ENCODE measurements at regions not wholly inside any gene's neighbourhood (a gene's known extent, or its start where the extent isn't known, plus 50 kb on each side); places are given as distances from the start of the nearest gene placed in this dataset.

- TF ChIP-seq, protein P1, sequence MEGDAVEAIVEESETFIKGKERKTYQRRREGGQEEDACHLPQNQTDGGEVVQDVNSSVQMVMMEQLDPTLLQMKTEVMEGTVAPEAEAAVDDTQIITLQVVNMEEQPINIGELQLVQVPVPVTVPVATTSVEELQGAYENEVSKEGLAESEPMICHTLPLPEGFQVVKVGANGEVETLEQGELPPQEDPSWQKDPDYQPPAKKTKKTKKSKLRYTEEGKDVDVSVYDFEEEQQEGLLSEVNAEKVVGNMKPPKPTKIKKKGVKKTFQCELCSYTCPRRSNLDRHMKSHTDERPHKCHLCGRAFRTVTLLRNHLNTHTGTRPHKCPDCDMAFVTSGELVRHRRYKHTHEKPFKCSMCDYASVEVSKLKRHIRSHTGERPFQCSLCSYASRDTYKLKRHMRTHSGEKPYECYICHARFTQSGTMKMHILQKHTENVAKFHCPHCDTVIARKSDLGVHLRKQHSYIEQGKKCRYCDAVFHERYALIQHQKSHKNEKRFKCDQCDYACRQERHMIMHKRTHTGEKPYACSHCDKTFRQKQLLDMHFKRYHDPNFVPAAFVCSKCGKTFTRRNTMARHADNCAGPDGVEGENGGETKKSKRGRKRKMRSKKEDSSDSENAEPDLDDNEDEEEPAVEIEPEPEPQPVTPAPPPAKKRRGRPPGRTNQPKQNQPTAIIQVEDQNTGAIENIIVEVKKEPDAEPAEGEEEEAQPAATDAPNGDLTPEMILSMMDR (IDR thresholded peaks at IDR 0.05; ENCODE audit: low read depth, low read length, missing control alignments) = no peak
- H3K4me3 ChIP-seq (ENCODE audit: low read depth, low read length) = no peak overlapping the region
- in situ Hi-C loops (cut with HindIII; ENCODE audit: low sequenced_read_pairs) = no loop called here
- DNase-seq (ENCODE audit: low read depth) = no peak
Measured at GRCh38 chr2:71898375-71898774, 249.3 kb downstream of the CYP26B1 start.

GRCh38 chr2:71897836-71898235 lies 249.8 kb downstream of the CYP26B1 start:
- DNase-seq (ENCODE audit: low read depth) = no peak
- H3K4me3 ChIP-seq (ENCODE audit: low read depth, low read length) = no peak overlapping the region
- in situ Hi-C loops (cut with HindIII; ENCODE audit: low sequenced_read_pairs) = no loop called here

GRCh38 chr2:71897137-71897480 lies 250.6 kb downstream of the CYP26B1 start:
- TF ChIP-seq, protein P1 (IDR thresholded peaks at IDR 0.05; ENCODE audit: low read depth, low read length, missing control alignments) = no peak
- no peak for DNase-seq (ENCODE audit: low read depth)
- H3K4me3 ChIP-seq (ENCODE audit: low read depth, low read length) = no peak overlapping the region
- in situ Hi-C loops (cut with HindIII; ENCODE audit: low sequenced_read_pairs) = no loop called here

More at GRCh38 chr2:71897836-71898235, 249.8 kb downstream of the CYP26B1 start:
- TF ChIP-seq, protein P1 (IDR thresholded peaks at IDR 0.05; ENCODE audit: low read depth, low read length, missing control alignments) = no peak

GRCh38 chr2:71896385-71897136 lies 251.1 kb downstream of the CYP26B1 start:
- H3K4me3 ChIP-seq (ENCODE audit: low read depth, low read length) = no peak overlapping the region
- TF ChIP-seq, protein P1 (IDR thresholded peaks at IDR 0.05; ENCODE audit: low read depth, low read length, missing control alignments) = no peak
- in situ Hi-C loops (cut with HindIII; ENCODE audit: low sequenced_read_pairs) = no loop called here
- no peak for DNase-seq (ENCODE audit: low read depth)

DNA sequence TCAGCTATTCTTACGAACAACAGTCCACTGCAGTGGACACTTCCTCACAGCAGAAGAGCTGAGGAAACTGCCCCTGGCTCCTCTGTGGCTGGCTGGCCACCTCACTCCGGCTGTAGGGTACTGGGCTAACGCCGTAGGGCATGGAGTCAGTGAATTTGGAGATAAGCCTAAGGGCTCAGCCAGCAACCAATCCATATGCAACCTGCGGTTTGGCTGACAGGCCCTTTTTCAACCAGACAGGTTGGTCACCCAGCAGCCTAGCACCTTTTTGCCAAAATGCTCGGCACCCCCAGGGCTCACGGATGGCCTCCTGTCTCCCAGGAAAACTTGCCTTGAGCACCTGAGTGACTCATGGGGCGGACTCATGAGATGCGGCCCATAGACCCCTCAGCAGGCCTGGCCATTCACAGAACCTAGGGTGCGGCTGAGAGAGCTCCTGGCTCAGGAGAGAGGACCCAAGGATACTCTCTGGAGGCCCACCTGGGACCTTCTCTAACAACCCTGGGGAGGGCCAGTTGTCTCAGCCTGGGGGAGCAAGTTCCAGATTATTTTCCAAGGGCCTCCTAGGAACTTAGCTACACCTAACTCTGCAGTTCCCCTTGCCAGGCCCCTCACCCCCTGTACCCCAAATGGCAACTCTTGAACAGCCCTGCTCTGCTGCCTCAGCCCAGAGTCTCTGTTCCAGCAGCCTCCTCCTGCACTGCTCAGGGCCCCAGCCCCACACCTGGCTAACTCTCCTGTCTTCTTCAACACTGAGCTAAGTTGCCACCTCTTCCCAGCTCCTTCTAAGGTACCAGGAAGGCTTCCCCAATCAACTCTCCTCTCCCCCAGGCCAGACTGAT lies 252.1 kb downstream of the CYP26B1 start:
- no peak overlapping the region for H3K4me3 ChIP-seq (ENCODE audit: low read depth, low read length)
- DNase-seq (ENCODE audit: low read depth) = no peak
- TF ChIP-seq, protein P1 (IDR thresholded peaks at IDR 0.05; ENCODE audit: low read depth, low read length, missing control alignments) = no peak
- in situ Hi-C loops (cut with HindIII; ENCODE audit: low sequenced_read_pairs) = no loop called here

- DNase-seq (ENCODE audit: low read depth) = no peak
- in situ Hi-C loops (cut with HindIII; ENCODE audit: low sequenced_read_pairs) = no loop called here
- TF ChIP-seq, protein P1 (IDR thresholded peaks at IDR 0.05; ENCODE audit: low read depth, low read length, missing control alignments) = no peak
- no peak overlapping the region for H3K4me3 ChIP-seq (ENCODE audit: low read depth, low read length)
Measured at GRCh38 chr2:71894261-71894660, 253.4 kb downstream of the CYP26B1 start.
